Rectal smooth muscle tissue (tissue), 1 donor: ENCODE measurements at regions not wholly inside any gene's neighbourhood (a gene's known extent, or its start where the extent isn't known, plus 50 kb on each side); places are given as distances from the start of the nearest gene placed in this dataset.
"Not testable (repeated sequence)": the region's sequence is repeated elsewhere in the genome, so short reads cannot be mapped to it uniquely, and the experiment has no call there.

Source experiments
- H3K27ac ChIP-seq: one replicate; pipeline ENCODE4 v1.7.0; 2013; ENCODE audit warnings: low read depth, low read length, inconsistent platforms
- H3K27me3 ChIP-seq: one replicate; pipeline ENCODE4 v1.7.0; 2013; ENCODE audit warnings: low read length; ENCODE audit not compliant: control insufficient read depth, insufficient read depth
- H3K36me3 ChIP-seq: one replicate; pipeline ENCODE4 v1.7.0; 2013; ENCODE audit warnings: low read length; ENCODE audit not compliant: control insufficient read depth, insufficient read depth
- H3K4me1 ChIP-seq: one replicate; pipeline ENCODE4 v1.7.0; 2013; ENCODE audit warnings: low read length; ENCODE audit not compliant: control insufficient read depth, insufficient read depth
- H3K4me3 ChIP-seq: one replicate; pipeline ENCODE4 v1.7.0; 2013; ENCODE audit warnings: low read length
- H3K9ac ChIP-seq: one replicate; pipeline ENCODE4 v1.7.0; 2013; ENCODE audit warnings: low read length

DNA sequence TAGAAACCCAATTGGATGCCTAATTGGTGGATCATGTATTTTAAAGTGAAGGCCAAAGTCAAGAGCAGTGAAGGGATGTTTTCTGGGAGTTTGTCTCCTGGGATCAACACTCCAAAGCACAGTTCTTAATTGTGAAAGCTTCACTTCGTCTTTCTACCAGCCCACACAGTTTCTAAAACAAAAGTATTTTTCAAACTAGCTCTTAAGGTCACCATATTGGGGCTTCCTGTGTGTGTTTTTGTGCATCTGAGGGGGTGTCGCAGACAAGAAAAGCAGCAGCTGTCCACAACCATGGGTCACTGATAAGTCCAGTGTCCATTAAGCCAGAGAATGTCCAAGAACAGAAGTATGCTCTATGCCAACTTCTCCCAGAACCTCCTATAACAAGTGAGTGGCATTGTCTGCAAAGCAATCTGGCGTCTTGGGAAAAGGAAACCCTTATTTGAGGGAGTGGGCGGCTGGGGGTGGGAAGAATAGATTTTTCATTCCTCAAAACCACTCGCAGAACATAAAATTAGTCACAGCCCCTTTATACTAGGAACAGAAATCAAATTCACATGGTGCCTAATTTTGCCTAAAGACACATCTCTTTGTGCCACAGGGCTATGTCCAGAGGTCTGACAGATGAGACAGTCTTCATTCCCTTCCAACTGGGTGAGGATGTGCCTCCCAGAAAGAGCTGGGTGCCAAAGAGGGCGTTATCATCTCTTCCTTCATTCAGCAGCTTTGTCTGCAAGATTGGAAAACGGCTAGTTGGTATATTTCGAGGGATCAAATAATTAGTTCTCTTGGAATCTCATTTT is 610.4 kb downstream of the BCOR start:
- no peaks in the 10 kb centered on the region for H3K36me3 ChIP-seq
- peaks cover 2% of the 10 kb centered on the region for H3K27me3 ChIP-seq
- no peak overlapping the region for H3K27ac ChIP-seq
- H3K4me3 ChIP-seq = no peak overlapping the region
- no peak overlapping the region for H3K9ac ChIP-seq
- no peaks in the 10 kb centered on the region for H3K4me1 ChIP-seq

DNA sequence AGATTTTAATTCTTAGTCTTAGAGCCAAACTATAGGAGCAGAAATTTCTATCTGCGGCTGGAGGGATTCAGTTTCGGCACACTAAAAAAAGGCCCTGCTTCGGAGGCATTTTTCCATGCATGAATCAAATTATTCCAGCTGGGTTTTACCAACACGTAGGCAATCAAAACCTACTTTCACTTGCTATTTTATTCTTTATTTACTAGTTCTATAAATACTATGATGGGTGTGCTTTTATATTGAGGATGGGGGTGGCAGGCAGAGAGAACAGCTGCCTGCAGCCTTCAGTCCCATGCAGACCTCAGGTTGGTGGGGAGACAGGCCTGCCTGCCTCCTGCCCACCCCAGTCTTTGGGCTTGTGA is 609.8 kb downstream of the BCOR start:
- H3K4me3 ChIP-seq = no peak overlapping the region
- no peak overlapping the region for H3K27ac ChIP-seq
- no peak overlapping the region for H3K9ac ChIP-seq
- H3K36me3 ChIP-seq = no peaks in the 10 kb centered on the region
- H3K27me3 ChIP-seq = peaks cover 2% of the 10 kb centered on the region
- H3K4me1 ChIP-seq = no peaks in the 10 kb centered on the region

DNA sequence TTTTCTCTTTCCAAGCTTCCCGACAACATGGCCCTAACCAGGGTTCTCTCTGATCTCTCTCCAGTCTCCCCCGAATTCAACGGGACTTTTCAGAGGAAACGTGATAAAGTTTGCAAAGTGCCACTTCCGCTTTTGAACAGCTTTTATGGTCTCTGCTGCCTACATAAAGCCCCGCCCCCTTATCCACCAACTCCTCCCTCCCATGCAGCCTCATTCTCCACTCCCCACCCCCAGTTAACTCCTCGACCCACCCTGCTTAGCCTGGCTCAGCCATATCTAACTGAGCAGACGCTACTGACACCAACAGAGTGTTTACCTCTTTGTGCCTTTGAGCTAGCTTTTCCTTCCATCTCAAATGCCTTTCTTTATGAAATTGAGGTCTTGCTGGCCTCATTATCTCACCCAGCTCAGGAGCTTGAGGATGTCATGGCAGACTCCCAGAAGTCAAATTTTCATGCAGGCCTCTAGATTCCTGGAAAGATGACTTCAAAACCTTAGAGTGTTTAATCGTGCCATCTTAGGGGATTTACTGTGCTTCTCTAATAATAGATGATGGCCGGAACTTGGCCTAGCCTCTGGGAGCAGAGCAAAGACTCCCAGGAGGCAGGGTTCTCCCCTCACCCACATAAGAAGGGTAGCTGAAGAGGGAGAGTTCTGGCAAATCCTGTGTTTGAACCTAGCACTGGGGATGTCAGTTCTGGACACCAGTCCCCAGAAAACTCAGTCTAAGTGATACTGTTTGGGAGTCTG is 606.0 kb downstream of the BCOR start:
- Histone ChIP-seq H3K36me3 (no peaks in the 10 kb centered on the region), H3K4me1 (no peaks in the 10 kb centered on the region), H3K9ac (no peak overlapping the region), H3K27me3 (peaks cover 2% of the 10 kb centered on the region), H3K4me3 (no peak overlapping the region), H3K27ac (no peak overlapping the region)

DNA sequence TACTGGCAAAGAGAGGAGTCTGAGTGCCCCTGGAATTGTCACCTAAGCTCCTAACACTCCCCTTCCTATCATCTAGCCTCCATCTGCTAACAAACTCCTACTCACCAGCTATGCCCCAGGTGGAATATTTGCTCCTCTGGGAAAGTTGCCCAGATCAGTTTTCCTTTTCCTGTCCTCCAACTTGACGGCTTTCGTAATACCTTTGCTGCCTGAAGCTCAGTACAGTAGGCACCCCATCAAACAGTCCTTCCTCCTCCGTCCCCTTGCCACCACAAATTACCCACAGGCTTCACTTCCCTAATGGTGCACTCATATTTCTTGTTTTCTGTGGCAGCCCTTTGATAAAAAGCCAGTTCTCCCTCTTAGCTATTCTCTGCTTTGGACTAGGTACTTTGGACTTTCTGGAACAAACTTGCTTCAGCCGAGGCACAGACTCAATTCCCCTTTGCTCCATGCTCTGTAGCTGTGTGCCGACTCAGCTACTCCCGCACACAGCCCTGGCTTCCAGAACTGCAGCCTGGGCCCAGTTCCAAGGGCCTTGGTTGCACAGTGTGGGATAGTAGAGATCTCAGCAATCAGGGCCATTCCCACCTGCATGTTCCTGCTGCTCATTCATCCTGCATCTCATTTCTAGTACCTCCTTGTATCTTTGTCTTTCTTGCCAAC is 605.1 kb downstream of the BCOR start:
- no peak overlapping the region for H3K27ac ChIP-seq
- no peaks in the 10 kb centered on the region for H3K4me1 ChIP-seq
- H3K27me3 ChIP-seq = peaks cover 2% of the 10 kb centered on the region
- H3K36me3 ChIP-seq = no peaks in the 10 kb centered on the region
- H3K9ac ChIP-seq = no peak overlapping the region
- no peak overlapping the region for H3K4me3 ChIP-seq

GRCh38 chrX:39493168-39493567 is 604.6 kb downstream of the BCOR start:
- Histone ChIP-seq H3K27me3 (peaks cover 2% of the 10 kb centered on the region), H3K4me3 (no peak overlapping the region), H3K9ac (no peak overlapping the region), H3K36me3 (no peaks in the 10 kb centered on the region), H3K27ac (no peak overlapping the region), H3K4me1 (no peaks in the 10 kb centered on the region)

DNA sequence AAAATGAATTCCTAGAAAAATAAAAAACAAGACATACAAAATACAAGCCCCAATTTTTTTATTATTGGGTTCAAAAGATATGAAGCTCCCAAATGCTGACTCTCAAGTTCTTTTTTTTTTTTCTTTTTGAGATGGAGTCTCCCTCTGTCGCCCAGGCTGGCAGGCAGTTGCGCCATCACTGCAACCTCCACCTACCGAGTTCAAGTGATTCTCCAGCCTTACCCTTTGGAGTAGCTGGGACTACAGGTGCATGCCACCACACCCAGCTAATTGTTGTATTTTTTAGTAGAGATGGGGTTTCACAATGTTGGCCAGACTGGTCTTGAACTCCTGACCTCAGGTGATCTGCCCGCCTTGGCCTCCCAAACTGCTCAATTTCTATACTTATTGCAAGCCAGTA is 600.6 kb downstream of the BCOR start:
- not testable (repeated sequence) for H3K36me3 ChIP-seq, H3K27me3 ChIP-seq, H3K9ac ChIP-seq, H3K27ac ChIP-seq, H3K4me1 ChIP-seq, H3K4me3 ChIP-seq

DNA sequence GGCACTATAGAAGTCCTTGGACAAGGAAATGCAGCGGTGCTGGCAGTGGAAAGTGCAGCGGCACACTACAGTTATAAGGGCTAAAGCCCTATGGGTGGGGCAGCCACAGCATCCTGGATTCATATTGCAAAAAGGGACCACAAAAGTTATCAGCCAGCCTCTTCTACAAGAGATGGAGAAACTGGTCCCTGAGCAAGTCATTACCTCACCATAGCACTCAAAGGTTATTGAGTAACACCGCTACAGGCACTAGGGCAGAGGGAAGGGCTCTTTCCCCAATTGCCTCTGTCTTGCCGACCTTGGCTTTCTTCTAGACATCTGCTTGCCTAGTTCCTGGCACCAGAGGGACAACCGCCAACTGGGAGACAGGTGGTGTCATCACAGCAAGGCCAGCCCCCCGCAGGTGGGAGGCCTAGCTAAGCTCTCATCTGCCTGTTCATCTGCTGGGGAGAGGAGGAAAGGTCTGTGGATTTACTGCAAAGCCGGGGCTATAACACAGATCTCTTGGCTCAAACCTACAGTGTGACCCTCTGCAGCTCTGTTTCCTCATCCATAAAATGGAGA is 600.0 kb downstream of the BCOR start:
- Histone ChIP-seq H3K4me1 (no peaks in the 10 kb centered on the region), H3K4me3 (no peak overlapping the region), H3K27ac (no peak overlapping the region), H3K36me3 (no peaks in the 10 kb centered on the region), H3K9ac (no peak overlapping the region), H3K27me3 (no peaks in the 10 kb centered on the region)

GRCh38 chrX:39499996-39500395 is 597.8 kb downstream of the BCOR start:
- H3K36me3 ChIP-seq = no peaks in the 10 kb centered on the region
- no peak overlapping the region for H3K27ac ChIP-seq
- no peaks in the 10 kb centered on the region for H3K27me3 ChIP-seq
- H3K4me1 ChIP-seq = no peaks in the 10 kb centered on the region
- H3K9ac ChIP-seq = no peak overlapping the region
- H3K4me3 ChIP-seq = no peak overlapping the region

GRCh38 chrX:39501822-39502221 is 595.9 kb downstream of the BCOR start:
- Histone ChIP-seq H3K36me3 (no peaks in the 10 kb centered on the region), H3K9ac (no peak overlapping the region), H3K4me1 (no peaks in the 10 kb centered on the region), H3K27ac (no peak overlapping the region), H3K4me3 (no peak overlapping the region), H3K27me3 (peaks cover 2% of the 10 kb centered on the region)

- no peaks in the 10 kb centered on the region for H3K36me3 ChIP-seq
- H3K27ac ChIP-seq = no peak overlapping the region
- H3K9ac ChIP-seq = no peak overlapping the region
- no peaks in the 10 kb centered on the region for H3K4me1 ChIP-seq
- peaks cover 2% of the 10 kb centered on the region for H3K27me3 ChIP-seq
- no peak overlapping the region for H3K4me3 ChIP-seq
Measured at GRCh38 chrX:39502486-39502885, 595.3 kb downstream of the BCOR start.

GRCh38 chrX:39504227-39504626 is 593.5 kb downstream of the BCOR start:
- no peak overlapping the region for H3K27ac ChIP-seq
- no peaks in the 10 kb centered on the region for H3K36me3 ChIP-seq
- no peak overlapping the region for H3K9ac ChIP-seq
- no peaks in the 10 kb centered on the region for H3K4me1 ChIP-seq
- H3K27me3 ChIP-seq = peaks cover 2% of the 10 kb centered on the region
- no peak overlapping the region for H3K4me3 ChIP-seq

DNA sequence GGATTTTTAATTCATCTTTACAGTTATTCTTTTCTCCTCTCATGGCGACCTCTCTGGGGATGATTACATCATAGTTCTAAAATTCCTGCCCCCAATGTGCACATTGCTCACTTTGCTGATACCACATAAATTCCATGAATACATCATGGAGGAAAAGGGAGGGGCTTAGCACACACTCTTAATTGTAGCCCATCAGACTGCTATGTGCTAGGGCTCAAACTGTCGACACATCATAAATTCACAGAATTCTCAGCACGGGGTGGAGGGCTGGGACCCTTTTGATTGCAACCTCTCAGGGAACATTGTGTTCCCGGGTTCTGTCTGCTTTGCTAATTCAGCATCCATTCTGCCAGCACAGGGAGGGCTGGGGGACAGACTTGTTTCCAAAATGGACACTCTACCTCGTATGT is 592.9 kb downstream of the BCOR start:
- Histone ChIP-seq H3K27ac (no peak overlapping the region), H3K9ac (no peak overlapping the region), H3K36me3 (no peaks in the 10 kb centered on the region), H3K27me3 (peaks cover 2% of the 10 kb centered on the region), H3K4me3 (no peak overlapping the region), H3K4me1 (no peaks in the 10 kb centered on the region)
